Erythroblast (primary cell): ENCODE measurements at regions not wholly inside any gene's neighbourhood (a gene's known extent, or its start where the extent isn't known, plus 50 kb on each side); places are given as distances from the start of the nearest gene placed in this dataset.

Experiments used
- GATA1 ChIP-seq: IDR thresholded peaks from 2 replicates; pipeline ENCODE4 v1.6.1; 2011; ENCODE audit warnings: low read depth, mild to moderate bottlenecking, control low read depth, low read length, moderate library complexity
- POLR2A ChIP-seq: IDR thresholded peaks from 2 replicates; pipeline ENCODE4 v1.6.1; 2011; ENCODE audit warnings: mild to moderate bottlenecking, low read length

DNA sequence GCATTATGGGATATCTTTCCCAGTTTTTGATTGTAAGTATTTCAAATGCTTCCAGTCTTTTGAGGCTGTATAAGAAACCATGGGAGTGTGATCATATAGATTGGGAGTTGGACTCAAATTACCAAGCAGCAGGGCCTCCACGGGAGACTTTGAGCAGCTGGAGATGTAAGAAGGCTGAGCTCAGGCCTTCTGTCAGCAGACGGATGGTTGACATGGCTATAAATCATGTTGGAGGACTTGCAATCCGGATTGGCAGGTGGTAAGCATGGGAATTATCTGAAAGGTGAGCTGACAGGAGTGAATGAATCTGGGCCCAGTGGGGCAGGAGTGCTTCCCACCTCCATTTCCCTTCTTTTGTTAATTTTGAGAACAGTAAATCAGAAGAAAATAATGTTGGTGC is 83.2 kb upstream of the PPM1J start:
- TF ChIP-seq POLR2A (no peak), GATA1 (no peak)
